ENCODE measurements at regions not wholly inside any gene's neighbourhood (a gene's known extent, or its start where the extent isn't known, plus 50 kb on each side); places are given as distances from the start of the nearest gene placed in this dataset.

DNA sequence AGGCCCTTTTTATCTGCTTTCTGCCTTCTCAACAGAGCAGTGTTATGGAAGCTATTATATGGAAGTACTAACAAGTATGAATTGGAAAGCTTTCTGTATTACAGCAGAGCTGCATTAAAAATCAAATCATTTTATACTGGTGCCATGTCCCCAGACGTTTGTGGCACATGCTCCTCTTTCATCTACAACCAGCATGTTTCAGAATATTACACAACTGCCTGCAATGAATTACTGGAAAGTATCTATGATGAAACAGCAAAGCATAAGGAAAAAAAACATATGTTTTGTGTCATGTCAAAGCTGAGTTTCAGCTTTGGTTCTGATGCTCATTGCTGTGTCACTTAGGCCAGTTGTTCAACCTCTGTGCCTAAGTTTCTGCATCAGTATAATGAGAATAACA, 576.8 kb downstream of the GBA3 start:
- H3K9me3 ChIP-seq (ENCODE audit: control insufficient read depth, insufficient read depth, low read depth, low read length) = no peaks in the 10 kb centered on the region
- no peaks in the 10 kb centered on the region for H3K27me3 ChIP-seq (ENCODE audit: control insufficient read depth, insufficient read depth, low read length)
- no peak overlapping the region for H3K27ac ChIP-seq (ENCODE audit: low read depth, low read length)
- H3K4me3 ChIP-seq (ENCODE audit: low read depth, low read length) = no peak overlapping the region
- H3K4me1 ChIP-seq (ENCODE audit: control insufficient read depth, insufficient read depth, low read length) = no peaks in the 10 kb centered on the region
- no peak overlapping the region for H3K9ac ChIP-seq (ENCODE audit: low read length)
- no peaks in the 10 kb centered on the region for H3K36me3 ChIP-seq (ENCODE audit: control insufficient read depth, insufficient read depth, low read length)

DNA sequence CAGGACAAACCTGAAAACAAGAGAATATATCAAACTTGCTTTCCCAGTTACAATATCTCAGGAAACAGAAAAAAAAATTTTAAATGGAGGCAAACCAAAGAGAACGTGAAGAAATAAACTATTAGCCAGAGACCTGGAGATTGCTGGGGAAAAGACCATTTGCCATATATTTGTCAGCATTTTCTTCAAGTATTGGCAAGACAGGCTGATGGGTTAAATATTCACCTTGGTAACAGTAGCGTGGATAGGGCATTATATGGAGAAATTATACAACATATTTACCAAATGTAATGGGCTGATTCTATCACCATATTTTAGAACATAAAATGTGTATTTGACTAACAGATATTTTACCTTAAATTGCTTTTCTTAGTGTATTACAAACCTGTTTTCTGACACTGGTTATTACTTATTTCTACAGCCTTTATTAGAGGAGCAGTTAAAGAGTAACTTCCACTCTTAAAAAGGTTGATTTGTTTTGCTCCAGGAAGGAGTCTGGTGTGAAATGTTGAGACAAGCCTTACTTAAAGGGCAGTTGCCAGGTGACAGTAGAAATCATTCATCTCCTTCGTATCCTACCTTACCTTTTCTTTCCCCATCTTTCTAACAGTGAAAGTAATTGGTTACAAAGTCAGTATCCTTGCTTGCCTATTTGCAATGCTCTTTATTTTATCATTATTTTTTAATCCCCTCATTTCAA, 575.5 kb downstream of the GBA3 start:
- Histone ChIP-seq H3K9ac (ENCODE audit: low read length) (no peak overlapping the region), H3K4me3 (ENCODE audit: low read depth, low read length) (no peak overlapping the region), H3K4me1 (ENCODE audit: control insufficient read depth, insufficient read depth, low read length) (no peaks in the 10 kb centered on the region), H3K36me3 (ENCODE audit: control insufficient read depth, insufficient read depth, low read length) (no peaks in the 10 kb centered on the region), H3K27me3 (ENCODE audit: control insufficient read depth, insufficient read depth, low read length) (no peaks in the 10 kb centered on the region), H3K27ac (ENCODE audit: low read depth, low read length) (no peak overlapping the region), H3K9me3 (ENCODE audit: control insufficient read depth, insufficient read depth, low read depth, low read length) (no peaks in the 10 kb centered on the region)

DNA sequence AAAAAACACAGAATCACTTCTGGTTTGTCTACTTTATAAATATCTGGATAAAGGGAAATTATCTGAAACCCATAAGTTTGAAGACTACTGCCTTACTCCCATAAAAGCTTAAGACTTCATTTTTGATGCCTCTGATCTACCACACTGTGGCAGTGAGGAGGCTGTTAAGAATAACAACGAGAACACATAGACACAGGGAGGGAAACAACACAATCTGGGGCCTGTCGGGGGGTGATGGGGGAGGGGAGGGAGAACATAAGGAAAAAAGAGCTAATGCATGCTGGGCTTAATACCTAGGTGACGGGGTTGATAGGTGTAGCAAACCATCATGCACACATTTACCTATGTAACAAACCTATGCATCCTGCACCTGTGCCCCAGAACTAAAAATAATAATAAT, 573.7 kb downstream of the GBA3 start:
- no peaks in the 10 kb centered on the region for H3K27me3 ChIP-seq (ENCODE audit: control insufficient read depth, insufficient read depth, low read length)
- no peak overlapping the region for H3K27ac ChIP-seq (ENCODE audit: low read depth, low read length)

DNA sequence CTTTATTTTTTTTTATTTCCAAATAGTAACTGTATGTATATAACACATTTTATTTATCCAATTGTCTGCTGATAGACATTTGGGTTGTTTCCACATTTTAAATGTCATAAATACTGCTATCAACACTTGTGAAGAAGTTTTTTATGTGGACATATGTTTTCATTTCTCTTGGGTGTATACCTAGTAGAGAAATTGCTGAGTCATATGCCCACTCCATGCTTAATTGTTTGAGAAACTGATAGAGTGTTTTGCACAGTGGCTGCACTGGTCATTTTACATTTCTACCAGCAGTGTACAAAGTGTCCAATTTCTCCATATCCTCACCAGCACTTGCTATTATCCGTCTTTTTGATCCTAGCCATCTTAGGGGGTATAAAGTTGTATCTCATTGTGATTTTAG, 567.8 kb downstream of the GBA3 start:
- Histone ChIP-seq H3K4me1 (ENCODE audit: control insufficient read depth, insufficient read depth, low read length) (no peaks in the 10 kb centered on the region), H3K36me3 (ENCODE audit: control insufficient read depth, insufficient read depth, low read length) (no peaks in the 10 kb centered on the region), H3K4me3 (ENCODE audit: low read depth, low read length) (no peak overlapping the region), H3K27ac (ENCODE audit: low read depth, low read length) (no peak overlapping the region), H3K9me3 (ENCODE audit: control insufficient read depth, insufficient read depth, low read depth, low read length) (no peaks in the 10 kb centered on the region), H3K27me3 (ENCODE audit: control insufficient read depth, insufficient read depth, low read length) (no peaks in the 10 kb centered on the region), H3K9ac (ENCODE audit: low read length) (no peak overlapping the region)

More for the DNA sequence above, 573.7 kb downstream of the GBA3 start:
- H3K4me1 ChIP-seq (ENCODE audit: control insufficient read depth, insufficient read depth, low read length) = no peaks in the 10 kb centered on the region
- H3K9ac ChIP-seq (ENCODE audit: low read length) = no peak overlapping the region
- H3K9me3 ChIP-seq (ENCODE audit: control insufficient read depth, insufficient read depth, low read depth, low read length) = no peaks in the 10 kb centered on the region
- no peak overlapping the region for H3K4me3 ChIP-seq (ENCODE audit: low read depth, low read length)
- H3K36me3 ChIP-seq (ENCODE audit: control insufficient read depth, insufficient read depth, low read length) = no peaks in the 10 kb centered on the region

DNA sequence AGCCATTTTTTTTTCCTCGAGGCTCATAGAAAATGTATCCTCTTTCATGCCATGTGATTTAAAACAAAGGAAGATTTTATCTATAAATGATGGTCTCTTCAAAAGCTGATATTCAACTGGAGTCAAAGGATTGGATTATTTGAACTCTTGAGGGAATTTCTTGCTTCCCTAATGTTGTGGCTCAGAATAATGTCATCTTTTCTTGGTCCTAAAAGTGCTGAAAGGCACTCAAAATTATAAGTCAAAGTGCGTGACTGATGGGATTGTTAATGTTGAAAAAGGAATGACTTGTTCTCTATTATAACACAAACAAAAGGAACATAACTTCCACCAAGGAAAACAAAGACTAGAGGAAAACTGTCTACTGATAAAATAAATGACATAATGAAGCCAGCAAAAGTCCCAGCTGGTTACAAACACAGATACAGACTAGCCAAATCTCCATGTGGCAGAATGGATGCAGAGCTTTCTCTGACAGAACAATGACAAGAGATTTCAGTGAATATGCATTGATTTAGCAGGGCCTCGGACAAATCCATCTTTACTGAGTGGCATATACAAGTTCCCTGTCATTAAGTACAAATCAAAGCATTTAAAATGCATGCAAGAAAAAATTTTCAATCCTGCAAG, 552.6 kb downstream of the GBA3 start:
- no peaks in the 10 kb centered on the region for H3K36me3 ChIP-seq (ENCODE audit: control insufficient read depth, insufficient read depth, low read length)
- no peak overlapping the region for H3K4me3 ChIP-seq (ENCODE audit: low read depth, low read length)
- no peak overlapping the region for H3K9ac ChIP-seq (ENCODE audit: low read length)
- H3K4me1 ChIP-seq (ENCODE audit: control insufficient read depth, insufficient read depth, low read length) = no peaks in the 10 kb centered on the region
- no peaks in the 10 kb centered on the region for H3K27me3 ChIP-seq (ENCODE audit: control insufficient read depth, insufficient read depth, low read length)
- H3K27ac ChIP-seq (ENCODE audit: low read depth, low read length) = no peak overlapping the region
- no peaks in the 10 kb centered on the region for H3K9me3 ChIP-seq (ENCODE audit: control insufficient read depth, insufficient read depth, low read depth, low read length)

DNA sequence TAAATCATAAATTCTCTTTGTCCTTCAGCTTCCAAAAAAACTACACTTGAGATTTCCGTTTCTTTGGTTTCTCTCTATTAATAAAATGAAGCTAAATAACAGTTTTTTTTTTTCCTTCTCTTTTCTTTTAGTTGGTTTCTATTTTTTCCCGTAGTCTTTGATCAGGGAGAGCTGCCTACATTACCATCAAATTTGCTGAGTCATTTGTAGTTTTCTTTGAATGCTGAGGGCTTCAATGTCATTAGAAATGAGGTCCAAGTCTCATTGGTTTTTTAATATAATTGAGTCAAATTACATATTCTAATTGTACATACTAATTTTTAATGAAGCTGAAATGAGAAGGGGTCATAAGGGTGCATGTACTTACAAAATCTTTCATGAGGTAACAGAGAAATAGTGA, 550.2 kb downstream of the GBA3 start:
- H3K4me1 ChIP-seq (ENCODE audit: control insufficient read depth, insufficient read depth, low read length) = no peaks in the 10 kb centered on the region
- H3K27ac ChIP-seq (ENCODE audit: low read depth, low read length) = no peak overlapping the region; the same call in 1 of the 2 replicates
- H3K4me3 ChIP-seq (ENCODE audit: low read depth, low read length) = no peak overlapping the region
- no peak overlapping the region for H3K9ac ChIP-seq (ENCODE audit: low read length)
- H3K9me3 ChIP-seq (ENCODE audit: control insufficient read depth, insufficient read depth, low read depth, low read length) = no peaks in the 10 kb centered on the region
- no peaks in the 10 kb centered on the region for H3K27me3 ChIP-seq (ENCODE audit: control insufficient read depth, insufficient read depth, low read length)
- no peaks in the 10 kb centered on the region for H3K36me3 ChIP-seq (ENCODE audit: control insufficient read depth, insufficient read depth, low read length)

DNA sequence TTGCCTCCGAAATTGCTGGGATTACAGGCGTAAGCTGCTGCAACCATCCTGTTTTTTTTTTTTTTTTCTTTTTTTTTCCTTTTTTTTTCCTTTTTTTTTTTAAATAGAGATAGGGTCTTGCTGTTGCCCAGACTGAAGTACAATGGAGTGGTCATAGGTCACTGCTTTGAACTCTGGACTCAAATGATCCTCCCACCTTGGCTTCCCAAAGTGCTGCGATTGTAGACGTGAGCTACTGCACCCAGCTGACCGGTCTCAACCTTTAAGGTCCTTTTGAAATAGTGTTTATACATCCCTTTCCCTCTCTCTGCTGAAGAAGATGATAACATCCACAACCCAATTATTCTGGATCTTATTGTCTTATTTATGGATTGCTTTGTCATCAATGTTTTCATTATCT, 548.7 kb downstream of the GBA3 start:
- Histone ChIP-seq H3K27ac (ENCODE audit: low read depth, low read length) (no peak overlapping the region), H3K9ac (ENCODE audit: low read length) (no peak overlapping the region), H3K9me3 (ENCODE audit: control insufficient read depth, insufficient read depth, low read depth, low read length) (no peaks in the 10 kb centered on the region), H3K36me3 (ENCODE audit: control insufficient read depth, insufficient read depth, low read length) (no peaks in the 10 kb centered on the region), H3K27me3 (ENCODE audit: control insufficient read depth, insufficient read depth, low read length) (no peaks in the 10 kb centered on the region), H3K4me1 (ENCODE audit: control insufficient read depth, insufficient read depth, low read length) (no peaks in the 10 kb centered on the region), H3K4me3 (ENCODE audit: low read depth, low read length) (no peak overlapping the region)

DNA sequence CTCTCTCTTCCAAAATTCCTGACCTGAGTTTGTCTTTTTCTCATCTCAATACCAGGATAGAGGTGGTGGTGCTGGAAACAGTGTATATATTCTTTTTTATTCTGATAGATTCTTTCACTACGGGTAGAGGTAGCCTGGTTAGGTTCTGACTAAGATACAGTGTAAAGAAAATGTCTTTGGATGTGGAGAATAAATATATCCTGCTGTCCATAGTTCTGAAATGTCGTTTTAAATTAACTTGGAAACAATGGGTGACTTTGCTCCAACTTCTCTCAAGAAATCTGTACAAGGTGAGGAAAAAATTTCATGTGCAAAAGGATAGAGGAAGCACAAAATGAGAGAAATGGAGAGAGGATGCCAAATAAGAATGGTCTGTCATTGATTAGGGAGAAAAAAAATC, 546.1 kb downstream of the GBA3 start:
- Histone ChIP-seq H3K36me3 (ENCODE audit: control insufficient read depth, insufficient read depth, low read length) (no peaks in the 10 kb centered on the region), H3K9ac (ENCODE audit: low read length) (no peak overlapping the region), H3K4me3 (ENCODE audit: low read depth, low read length) (no peak overlapping the region), H3K27me3 (ENCODE audit: control insufficient read depth, insufficient read depth, low read length) (no peaks in the 10 kb centered on the region), H3K27ac (ENCODE audit: low read depth, low read length) (no peak overlapping the region), H3K4me1 (ENCODE audit: control insufficient read depth, insufficient read depth, low read length) (peaks cover 21% of the 10 kb centered on the region), H3K9me3 (ENCODE audit: control insufficient read depth, insufficient read depth, low read depth, low read length) (no peaks in the 10 kb centered on the region)

DNA sequence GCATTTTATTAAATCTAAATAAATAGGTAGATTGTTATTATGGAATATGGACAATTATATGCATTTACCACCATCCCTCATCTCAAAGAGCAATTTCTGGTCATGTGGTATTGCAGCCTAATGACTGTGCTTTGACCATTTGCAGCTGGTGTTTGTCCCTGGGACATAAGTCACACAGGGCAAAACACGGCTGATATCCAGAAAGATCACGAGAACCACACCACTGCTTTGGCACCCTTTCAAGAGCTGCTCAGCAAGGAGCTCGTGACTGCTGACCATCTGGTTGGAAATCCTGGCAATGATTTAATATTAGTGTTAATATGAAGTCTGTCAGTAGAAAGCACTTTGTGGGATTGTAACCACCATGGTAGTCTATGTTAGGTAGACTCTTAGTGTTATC, 545.0 kb downstream of the GBA3 start:
- Histone ChIP-seq H3K4me1 (ENCODE audit: control insufficient read depth, insufficient read depth, low read length) (peaks cover 21% of the 10 kb centered on the region), H3K4me3 (ENCODE audit: low read depth, low read length) (no peak overlapping the region), H3K27me3 (ENCODE audit: control insufficient read depth, insufficient read depth, low read length) (no peaks in the 10 kb centered on the region), H3K36me3 (ENCODE audit: control insufficient read depth, insufficient read depth, low read length) (no peaks in the 10 kb centered on the region), H3K9me3 (ENCODE audit: control insufficient read depth, insufficient read depth, low read depth, low read length) (no peaks in the 10 kb centered on the region), H3K9ac (ENCODE audit: low read length) (no peak overlapping the region), H3K27ac (ENCODE audit: low read depth, low read length) (no peak overlapping the region)

DNA sequence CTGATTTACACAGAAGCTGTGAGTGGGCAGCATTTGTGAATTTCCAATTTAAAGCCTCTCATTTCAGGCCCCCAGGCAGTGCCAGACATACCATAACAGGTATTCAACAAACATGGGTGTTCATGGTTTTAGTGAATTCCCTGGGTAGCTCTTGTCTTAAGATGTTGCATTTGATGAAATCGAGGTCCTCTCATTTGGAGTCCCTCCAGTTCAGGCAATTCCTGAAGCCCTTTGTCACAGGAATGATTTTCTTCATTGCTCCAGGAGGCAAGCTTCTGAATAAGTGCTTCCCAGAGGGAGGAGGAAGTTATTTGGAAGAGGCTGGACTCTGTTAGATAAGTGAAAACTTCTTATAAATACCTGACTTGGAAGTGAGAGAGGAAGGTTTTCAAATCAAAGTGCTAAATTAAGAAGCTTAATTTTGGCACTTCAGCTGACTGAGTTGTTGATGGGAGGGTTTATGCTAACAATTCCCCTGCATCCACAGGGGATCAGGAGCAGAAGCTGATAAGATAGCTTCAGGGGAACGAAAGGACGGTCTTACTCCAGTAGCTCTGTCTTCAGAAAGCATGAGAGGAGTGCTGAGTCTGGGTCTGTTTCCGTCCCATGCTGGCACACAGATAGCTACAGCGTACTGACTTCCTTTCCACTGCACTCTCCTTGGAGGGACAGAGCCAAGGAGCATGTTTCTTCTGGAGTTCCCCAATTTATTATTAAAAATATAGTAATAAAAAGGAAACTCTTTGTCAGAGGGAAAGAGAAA, 543.1 kb downstream of the GBA3 start:
- H3K4me3 ChIP-seq (ENCODE audit: low read depth, low read length) = no peak overlapping the region
- H3K27me3 ChIP-seq (ENCODE audit: control insufficient read depth, insufficient read depth, low read length) = no peaks in the 10 kb centered on the region
- no peak overlapping the region for H3K9ac ChIP-seq (ENCODE audit: low read length)
- H3K27ac ChIP-seq (ENCODE audit: low read depth, low read length) = no peak overlapping the region
- H3K9me3 ChIP-seq (ENCODE audit: control insufficient read depth, insufficient read depth, low read depth, low read length) = no peaks in the 10 kb centered on the region
- H3K36me3 ChIP-seq (ENCODE audit: control insufficient read depth, insufficient read depth, low read length) = no peaks in the 10 kb centered on the region
- H3K4me1 ChIP-seq (ENCODE audit: control insufficient read depth, insufficient read depth, low read length) = peaks cover 21% of the 10 kb centered on the region

DNA sequence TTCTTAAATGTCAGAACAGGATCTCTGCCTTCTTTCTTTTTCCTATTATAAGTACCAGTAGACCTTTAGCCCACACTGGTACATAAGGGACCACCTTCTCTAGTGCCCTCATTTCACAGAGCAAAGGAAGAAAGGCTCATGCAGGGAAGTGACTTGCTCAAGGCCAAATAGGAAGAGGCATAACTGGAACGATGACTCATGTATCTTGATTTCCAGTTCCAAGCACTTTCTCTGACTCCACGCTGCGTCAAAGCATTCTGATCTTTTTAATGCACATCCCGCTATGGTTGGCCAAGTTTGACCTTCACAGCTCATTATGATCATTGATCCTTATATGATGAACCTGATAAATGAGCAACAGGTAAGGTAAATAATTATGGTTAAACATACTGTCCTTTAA, 542.0 kb downstream of the GBA3 start:
- Histone ChIP-seq H3K36me3 (ENCODE audit: control insufficient read depth, insufficient read depth, low read length) (no peaks in the 10 kb centered on the region), H3K9me3 (ENCODE audit: control insufficient read depth, insufficient read depth, low read depth, low read length) (no peaks in the 10 kb centered on the region), H3K27me3 (ENCODE audit: control insufficient read depth, insufficient read depth, low read length) (no peaks in the 10 kb centered on the region), H3K27ac (ENCODE audit: low read depth, low read length) (no peak overlapping the region), H3K4me3 (ENCODE audit: low read depth, low read length) (no peak overlapping the region), H3K4me1 (ENCODE audit: control insufficient read depth, insufficient read depth, low read length) (peaks cover 21% of the 10 kb centered on the region), H3K9ac (ENCODE audit: low read length) (no peak overlapping the region)
